C1 segment of cervical spinal cord (tissue), 14 donors: ENCODE measurements at regions not wholly inside any gene's neighbourhood (a gene's known extent, or its start where the extent isn't known, plus 50 kb on each side); places are given as distances from the start of the nearest gene placed in this dataset.
"Not testable (repeated sequence)": the region's sequence is repeated elsewhere in the genome, so short reads cannot be mapped to it uniquely, and the experiment has no call there.

Experiments
- DNase-seq, 14 donors: peaks; one replicate each; lab custom pipeline; 2025; lab: John Stamatoyannopoulos, UW

DNA sequence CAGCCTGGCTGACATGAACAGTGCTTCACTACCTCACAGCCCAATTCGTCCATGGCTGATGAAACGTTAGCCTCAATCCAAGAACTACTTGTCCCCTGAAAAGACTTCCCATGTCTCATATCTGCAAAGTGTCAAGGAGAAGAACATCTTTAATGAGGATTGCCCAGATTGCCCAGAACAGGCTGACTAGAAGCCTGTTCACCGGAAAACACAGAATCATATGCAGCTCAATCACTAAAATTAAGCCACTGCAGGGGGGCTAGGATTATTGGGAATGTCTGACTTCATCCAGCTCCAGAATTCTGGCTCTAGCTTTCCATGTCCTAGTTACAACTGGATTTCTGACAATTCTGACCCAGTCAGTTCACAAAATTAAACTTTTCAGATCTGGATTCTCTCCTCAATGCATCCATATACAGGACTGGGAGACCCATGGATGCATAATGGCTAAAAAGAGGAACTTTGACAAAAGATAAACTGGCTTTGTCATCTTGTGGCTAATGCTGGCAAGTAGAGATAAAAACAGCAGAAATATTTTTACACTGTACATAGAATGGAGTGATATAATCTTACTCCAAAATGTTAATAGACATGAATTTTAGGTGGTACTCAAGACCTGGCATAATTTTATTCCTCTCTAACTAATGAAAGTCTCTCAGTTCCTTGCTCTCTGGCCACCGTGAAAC is 467.0 kb upstream of the POT1 start:
- DNase-seq, result no peak

DNA sequence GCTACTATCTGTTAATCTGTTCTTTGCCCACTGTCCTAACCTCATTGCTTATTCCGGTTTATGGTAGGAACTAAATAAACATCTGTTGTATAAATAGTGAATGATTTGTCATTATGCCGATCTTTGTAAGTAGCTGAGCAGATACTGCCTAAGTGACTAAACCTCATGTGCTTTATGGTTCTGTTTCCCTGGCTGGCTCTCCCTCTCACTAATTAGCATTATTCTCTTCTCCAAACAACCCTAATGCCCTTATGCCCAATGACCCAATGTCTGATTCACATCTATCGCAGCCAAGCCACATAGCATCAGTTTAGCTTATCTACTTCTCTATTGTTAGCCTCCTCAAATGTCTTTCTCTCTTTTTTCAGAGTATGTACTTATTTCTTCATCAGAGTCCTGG is 462.3 kb upstream of the POT1 start:
- no peak for DNase-seq

DNA sequence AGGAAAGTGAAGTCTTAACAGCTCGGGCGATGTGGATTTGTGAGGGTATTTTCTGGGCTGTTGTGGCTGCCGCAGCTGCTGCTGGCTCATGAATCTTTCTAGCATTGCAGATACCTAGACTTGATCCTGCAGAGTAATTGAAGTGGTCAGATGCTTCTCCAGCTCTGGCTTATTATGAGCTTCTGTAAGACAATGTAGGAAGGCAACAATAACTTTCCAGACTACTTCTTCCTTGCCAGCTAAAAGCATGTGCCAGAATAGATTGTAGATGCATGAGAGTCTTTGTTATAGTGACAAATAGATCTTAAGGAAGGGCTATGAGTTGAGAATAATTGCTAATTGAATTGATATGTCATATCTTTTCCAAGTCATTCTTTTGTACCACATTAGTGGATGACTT is 461.4 kb upstream of the POT1 start:
- no peak for DNase-seq

DNA sequence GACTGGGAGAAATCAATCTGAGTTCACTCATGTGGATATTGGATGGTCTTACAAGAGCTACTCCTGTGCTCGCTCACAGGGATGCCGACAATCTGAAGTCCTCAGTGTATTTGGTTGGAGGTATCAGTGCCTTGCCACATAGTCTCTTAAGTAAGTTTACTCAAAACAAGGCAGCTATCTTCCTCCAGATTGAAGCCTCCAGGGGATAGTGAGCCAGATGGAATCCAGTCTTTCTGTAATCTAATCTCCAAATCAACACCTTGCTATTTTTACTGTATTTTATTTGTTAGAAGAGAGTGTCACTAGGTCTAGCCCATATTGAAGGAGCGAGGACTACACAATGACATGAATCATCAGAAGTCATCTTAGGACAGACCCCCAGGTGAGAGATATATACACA is 456.6 kb upstream of the POT1 start:
- no peak for DNase-seq

DNA sequence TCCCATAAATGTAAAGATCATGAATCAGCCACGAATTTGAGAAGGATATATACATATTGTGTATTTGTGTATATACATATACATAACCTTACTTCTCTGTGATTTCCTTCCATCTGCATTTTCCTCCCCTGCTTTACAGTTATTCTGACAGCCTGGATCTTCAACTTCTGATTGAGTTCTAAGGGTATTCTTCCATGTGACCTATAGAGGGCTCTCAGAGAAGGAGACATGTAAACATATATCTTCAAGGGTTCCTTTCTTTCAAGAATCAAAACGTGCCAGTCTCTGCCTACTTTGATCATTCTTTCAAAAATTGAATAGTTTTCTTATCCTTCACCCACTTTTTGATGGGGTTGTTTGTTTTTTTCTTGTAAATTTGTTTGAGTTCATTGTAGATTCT is 453.7 kb upstream of the POT1 start:
- no peak for DNase-seq

DNA sequence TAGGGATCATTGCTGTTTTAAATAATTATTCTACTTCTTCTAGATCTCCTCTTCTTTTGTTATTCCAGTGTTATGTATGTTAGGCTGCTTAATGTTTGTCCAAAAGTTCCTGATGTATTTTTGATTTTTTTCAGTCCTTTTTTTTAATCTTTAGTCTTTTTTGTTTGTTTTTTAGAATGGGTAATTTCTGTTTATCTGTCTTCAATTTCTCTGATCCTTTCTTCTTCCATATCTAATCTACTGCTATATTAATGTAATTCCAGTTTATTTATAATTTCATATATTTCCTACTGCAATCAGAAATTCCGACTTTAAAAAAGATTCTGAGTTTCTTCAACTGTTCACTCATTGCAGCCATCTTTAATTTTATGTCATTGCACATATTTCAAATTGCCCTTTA is 452.8 kb upstream of the POT1 start:
- no peak for DNase-seq

DNA sequence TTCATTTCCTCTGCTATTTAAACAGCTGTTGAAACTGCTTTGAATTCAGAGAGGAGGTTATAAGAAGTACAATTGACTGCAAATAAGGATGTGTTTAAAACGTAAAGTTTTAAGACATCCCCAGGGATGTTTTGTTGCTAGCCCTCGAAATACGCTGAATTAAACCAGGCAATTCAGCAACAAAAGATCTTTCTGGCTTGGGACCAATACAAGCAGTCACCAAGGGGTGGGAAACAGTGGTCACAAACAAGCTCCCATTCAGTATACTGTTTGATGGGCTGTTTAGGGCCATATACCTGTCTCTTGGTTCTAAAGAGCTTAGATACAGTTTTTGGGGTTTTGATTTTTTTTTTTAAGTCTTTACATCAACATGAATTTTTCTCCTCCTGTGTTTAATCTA is 446.3 kb upstream of the POT1 start:
- no peak for DNase-seq

DNA sequence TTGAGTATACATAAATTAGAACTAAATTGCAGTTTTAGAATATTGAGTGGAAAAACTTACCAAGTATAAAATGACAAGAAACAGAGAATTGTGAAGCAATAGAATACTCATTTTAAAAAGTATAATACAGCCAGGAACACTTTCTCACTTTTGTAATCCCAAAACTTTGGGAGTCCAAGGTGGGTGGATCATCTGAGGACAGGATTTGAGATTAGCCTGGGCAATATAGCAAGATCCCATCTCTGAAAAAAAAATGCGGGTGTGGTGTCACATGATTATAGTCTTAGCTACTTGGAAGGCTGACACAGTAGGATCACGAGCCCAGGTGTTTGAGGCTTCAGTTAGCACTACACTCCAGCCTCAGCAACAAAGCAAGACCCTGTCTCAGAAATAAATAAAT is 440.9 kb upstream of the POT1 start:
- no peak for DNase-seq

DNA sequence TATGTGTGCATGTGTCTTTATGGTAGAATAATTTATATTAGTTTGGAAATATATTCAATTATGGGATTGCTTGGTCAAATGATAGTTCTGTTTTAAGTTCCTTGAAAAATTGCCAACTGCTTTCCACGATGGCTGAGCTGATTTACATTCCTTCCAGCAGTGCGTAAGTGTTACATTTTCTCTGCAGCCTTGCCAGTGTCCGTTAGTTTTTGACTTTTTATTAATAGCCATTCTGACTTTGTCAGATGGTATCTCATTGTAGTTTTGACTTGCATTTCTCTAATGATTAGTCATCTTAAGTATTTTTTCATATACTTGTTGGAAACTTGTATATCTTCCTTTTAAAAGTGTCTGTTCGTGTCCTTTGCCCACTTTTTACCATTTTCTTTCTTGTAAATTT is 434.2 kb upstream of the POT1 start:
- DNase-seq, result no peak

DNA sequence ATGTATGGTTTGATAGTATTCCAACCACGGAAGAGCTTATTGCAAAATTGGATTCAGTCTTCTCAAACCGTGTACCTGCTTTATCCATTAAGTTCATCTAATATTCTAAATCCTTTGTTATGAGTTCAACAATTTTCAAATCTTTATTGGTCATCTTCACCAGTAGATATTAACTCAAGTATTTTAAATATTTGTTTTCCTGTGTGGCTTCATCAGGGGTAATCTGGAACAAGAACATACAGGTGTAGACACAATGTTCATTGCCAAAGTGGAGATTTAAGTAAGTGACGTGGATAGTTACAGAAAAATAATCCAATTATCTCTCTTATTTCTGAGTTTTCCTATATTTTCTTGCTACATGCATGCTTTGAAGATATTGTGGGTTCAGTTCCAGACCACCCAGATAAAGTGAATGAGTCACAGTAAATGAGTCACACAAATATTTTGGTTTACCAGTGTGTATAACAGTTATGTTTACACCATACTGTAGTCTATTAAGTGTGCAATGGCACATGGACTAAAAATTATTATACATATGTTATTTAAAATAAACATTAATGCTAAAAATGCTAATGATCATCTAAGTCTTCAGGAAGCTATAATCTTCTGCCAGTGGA is 429.0 kb upstream of the POT1 start:
- no peak for DNase-seq

DNA sequence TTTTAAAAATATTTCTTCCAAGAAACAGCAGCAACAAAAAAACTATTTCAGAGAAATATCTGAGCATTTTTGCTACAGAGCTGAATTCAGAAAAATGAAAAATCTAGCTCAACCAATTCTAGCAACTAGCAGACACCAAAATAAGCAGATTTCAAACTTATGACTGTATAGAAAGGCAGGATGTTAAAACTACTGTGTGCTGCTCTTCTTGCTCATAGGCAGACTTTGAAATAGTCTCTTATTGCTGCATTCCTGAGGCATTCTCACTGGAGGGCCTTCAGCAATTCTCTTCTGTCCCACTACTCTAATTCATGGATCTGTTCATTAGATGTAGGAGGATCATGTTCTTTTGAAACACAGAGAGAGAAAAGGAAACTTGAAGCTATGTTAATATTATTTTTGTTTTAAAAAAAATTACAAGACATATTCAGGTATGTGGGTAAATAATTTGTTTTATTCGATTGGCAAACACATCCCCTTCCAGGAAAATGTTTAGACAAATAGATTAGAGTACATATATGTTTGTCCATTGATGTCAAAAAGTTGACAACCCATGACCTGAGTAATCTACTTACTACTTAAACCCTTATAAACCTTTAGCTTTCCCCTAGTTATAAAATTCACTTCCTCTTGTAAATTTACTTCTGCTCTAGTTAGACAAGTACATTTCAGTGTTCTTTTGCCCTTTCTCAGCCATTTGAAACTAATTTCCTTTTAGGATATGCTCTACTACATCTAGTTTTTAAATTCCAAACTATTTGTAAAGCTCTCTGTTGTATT is 428.2 kb upstream of the POT1 start:
- no peak for DNase-seq

DNA sequence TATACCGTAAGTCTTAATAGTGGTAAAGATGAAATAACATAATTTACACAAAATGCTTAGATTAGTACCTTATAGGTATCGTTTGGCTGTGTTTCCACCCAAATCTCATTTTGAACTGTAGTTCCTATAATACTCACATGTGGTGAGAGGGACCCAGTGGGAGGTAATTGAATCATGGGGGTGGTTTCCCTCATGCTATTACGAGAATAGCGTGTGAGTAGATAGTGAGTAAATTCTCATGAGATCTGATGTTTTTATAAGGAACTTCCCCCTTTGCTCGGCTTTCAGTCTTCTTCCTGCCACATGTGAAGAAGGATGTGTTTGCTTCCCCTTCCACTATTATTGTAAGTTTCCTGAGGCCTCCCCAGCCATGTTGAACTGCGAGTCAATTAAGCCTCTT is 426.3 kb upstream of the POT1 start:
- no peak for DNase-seq

DNA sequence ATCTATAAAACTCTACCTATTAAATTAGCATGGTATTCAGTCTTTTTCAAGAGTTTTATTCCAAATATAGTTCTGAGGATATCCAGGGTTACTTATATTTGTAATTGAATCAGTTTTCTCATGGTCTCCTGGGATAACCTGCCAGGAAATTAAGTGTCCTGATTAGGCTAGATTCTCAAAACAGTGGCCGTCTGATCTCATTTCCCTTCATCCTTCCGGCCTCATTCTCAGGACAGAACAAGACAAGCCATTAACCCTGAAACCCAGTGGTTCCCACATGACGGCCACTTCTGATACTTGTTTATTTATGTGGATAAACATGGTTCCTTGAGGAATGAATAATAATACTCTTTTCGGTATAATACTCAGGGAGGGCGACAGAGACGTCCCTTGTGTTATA is 417.6 kb upstream of the POT1 start:
- DNase-seq, result no peak

DNA sequence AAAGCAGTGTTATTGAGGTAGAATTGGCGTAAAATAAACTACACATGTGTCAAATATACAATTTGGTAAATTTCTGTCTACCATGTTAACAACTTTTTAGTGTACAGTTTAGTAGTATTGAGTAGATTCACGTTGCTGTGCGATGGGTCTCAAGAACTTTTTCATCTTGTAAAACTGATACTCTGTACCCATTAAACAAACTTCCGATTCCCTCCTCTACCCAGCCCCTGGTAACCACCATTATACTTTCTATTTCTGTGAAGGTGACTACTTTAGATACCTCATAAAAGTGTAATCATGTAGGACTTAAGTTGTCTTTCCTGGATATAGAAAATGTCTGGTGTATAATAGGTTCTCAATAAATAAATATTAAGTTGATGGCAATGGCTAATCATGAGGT is 408.5 kb upstream of the POT1 start:
- no peak for DNase-seq

DNA sequence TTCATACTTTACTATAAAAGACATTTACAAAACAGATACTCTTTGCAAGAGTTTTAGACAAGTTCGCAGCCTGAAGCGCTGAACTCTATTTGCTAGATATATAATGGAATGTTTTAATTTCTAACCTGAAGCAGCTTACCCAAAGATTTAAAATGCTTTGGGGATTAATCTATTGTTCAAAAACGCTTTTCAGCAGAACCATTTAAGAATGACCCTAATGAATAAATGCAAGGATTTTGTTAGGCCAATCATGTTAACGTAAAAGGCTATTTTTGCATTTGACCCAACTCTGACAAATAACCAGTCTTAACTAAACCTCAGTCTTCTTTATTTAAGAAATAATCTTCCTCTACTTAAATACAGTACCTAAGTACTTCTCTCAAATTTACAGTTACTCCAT is 406.7 kb upstream of the POT1 start:
- DNase-seq, result no peak

DNA sequence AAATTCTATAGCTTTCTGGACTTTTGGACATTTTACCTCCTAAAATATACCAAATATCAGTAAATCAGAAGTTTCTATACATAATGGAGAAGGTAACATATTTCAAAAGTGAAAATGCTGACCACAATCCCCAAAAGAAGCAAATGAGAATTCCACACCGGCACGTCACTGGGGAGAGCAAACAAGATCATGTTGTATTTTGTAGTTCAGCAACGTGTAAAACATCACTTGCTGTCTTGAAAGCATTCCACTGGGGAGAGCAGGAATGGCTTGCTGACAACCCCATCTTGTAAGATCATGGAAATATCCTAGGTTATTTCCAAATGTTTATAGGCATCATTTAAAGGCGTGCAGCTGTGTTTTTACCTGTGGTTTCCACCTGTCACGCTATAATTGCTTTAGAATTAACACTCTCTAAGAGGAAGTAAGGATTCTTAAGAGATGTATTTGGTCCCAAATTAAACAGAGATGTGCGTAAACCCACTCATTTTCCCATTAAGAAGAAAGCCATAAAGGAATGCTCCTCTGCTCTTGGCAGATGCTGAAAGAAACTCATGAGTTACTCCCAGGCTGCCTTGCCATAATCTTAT is 397.1 kb upstream of the POT1 start:
- no peak for DNase-seq

DNA sequence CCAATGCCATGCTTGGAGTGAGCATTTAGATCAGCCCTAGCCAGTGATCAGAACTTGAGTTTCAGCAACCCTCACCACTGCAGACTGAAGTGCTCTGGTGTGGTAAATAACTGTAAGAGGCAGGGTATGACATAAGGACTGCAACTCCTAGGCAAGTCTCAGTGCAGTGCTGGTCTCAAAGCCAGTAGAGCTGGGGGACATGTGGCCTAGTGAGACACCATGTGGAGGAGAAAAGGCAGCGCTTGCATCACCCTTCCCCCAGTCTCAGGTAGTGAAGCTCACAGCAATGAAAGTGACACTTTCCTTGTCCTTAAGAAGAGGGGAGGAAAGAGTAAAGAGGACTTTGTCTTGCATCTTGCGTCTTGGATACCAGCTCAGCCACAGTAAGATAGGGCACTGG is 386.8 kb upstream of the POT1 start:
- DNase-seq, result peak in 2 of 14 donors; percentile 2 to 7

DNA sequence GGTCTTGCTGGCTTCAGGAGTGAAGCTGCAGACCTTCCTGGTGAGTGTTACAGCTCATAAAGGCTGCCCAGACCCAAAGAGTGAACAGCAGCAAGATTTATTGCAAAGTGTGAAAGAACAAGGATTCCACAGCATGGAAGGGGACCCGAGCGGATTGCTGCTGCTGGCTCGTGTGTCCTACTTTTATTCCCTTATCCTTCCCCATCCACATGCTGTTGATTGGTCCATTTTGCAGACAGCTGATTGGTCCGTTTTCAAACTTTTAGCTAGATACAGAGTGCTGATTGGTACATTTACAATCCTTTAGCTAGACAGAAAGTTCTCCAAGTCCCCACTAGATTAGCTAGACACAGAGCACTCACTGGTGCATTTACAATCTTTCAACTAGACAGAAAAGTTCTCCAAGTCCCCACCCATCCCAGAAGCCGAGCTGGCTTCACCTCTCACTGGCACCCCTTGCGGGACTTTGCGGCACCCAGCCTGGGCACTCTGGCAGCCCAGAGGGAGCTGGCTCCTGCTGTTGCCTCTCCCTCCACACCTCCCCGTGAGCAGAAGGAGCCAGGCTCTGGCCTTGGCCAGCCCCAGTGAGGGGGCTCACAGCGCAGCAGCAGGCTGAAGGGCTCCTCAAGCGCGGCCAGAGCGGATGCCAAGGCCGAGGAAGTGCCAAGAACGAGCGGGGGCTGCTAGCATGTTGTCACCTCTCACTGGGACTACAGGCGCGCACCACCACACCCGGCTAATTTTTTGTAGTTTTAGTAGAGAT is 369.6 kb upstream of the POT1 start:
- no peak for DNase-seq

DNA sequence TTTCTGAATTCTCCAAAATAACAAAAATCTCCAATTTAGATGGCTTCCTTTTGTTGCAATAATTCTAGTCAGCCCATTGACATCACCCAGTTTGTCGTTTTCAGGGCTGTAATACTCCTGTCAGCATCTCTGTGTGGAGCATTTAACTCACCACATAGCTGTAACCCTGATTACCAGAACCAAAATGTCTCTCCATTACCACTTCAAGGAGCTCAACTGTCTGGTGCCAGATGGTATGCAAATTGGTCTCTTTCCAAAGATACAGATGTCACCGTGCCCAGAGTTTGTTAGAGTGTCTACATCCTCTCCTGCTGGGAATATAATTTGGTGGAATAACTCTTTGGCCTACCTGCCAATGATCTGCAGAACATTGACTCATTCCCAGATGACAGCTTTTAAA is 350.3 kb upstream of the POT1 start:
- DNase-seq, result peak in 1 of 14 donors; percentile 29

DNA sequence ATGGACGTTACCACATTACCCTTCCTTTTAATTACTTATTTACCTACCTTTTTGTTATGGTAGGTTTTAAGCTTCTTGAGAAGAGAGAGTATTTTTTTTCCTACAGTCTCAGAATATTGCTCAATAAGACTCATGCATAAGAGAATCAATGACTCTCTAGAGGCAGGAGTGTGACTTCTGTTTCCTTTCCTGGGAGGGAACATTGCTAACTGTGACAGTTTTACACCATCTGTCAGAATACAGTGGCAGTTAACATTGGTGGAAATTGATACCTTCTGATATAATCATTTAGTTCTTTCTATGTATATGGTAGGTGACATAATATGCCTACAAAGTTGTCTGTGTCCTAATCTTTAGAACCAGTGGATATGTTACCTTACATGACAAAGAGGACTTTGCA is 348.7 kb upstream of the POT1 start:
- DNase-seq, result no peak

DNA sequence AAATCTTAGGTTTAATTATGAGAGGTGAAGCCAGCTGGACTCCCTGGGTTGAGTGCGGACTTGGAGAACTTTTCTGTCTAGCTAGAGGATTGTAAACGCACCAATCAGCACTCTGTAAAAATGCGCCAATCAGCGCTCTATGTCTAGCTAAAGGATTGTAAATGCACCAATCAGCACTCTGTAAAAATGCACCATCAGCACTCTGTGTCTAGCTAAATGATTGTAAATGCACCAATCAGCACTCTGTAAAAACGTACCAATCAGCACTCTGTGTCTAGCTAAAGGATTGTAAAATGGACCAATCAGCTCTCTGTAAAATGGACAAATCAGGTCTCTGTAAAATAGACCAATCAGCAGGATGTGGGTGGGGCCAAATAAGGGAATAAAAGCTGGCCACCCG is 345.1 kb upstream of the POT1 start:
- DNase-seq, result not testable (repeated sequence)
